OCI-LY3 (cell line): ENCODE measurements at regions not wholly inside any gene's neighbourhood (a gene's known extent, or its start where the extent isn't known, plus 50 kb on each side); places are given as distances from the start of the nearest gene placed in this dataset.

Experiments used
- CTCF ChIP-seq: fragments of 200-600, 300-600 bp; sonication (generic); IDR thresholded peaks from 2 replicates; pipeline ENCODE4 v1.5.1; 2014; ENCODE audit warnings: antibody characterized with exemption, low read length, low read depth
- EZH2phosphoT487 ChIP-seq: fragments of 200-600 bp; shearing (Covaris generic); IDR thresholded peaks from 2 replicates; pipeline ENCODE4 v1.6.1; 2018; ENCODE audit warnings: antibody characterized with exemption, mixed run types, low read depth

GRCh38 chr3:145087038-145087437, 1073.9 kb downstream of the PLOD2 start:
- TF ChIP-seq CTCF (no peak), EZH2phosphoT487 (no peak)
